ENCODE measurements at regions not wholly inside any gene's neighbourhood (a gene's known extent, or its start where the extent isn't known, plus 50 kb on each side); places are given as distances from the start of the nearest gene placed in this dataset.

DNA sequence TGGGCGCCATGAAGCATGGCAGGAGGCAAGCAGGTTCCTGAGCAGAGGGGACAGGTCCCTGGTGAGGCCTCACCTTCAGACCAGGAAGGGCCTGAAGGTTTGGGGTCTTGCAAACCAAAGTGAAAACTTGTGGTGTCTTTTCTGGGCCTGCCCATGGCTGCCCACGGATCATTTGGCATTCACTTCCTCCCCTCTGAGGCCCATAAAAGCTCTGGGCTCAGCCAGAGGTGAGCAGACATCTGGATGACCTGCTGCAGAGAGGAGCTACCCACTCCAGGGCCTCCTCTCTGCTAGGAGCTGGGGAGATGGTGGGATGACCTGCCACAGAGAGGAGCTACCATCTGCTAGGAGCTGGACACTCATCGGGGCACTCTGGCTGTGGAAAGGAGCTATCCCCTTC, 112.9 kb upstream of the TMEM18 start:
- no peak overlapping the region for H3K4me3 ChIP-seq (ENCODE audit: low read depth, low read length)
- TF ChIP-seq, protein P1, sequence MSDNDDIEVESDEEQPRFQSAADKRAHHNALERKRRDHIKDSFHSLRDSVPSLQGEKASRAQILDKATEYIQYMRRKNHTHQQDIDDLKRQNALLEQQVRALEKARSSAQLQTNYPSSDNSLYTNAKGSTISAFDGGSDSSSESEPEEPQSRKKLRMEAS (IDR thresholded peaks at IDR 0.05; ENCODE audit: low read depth, low read length): no peak
- TF ChIP-seq MYC (IDR thresholded peaks at IDR 0.05; ENCODE audit: low read depth, low read length) (no peak), POLR2A (IDR thresholded peaks at IDR 0.05; ENCODE audit: extremely low read depth, insufficient read length) (no peak)
- TF ChIP-seq, protein P2, sequence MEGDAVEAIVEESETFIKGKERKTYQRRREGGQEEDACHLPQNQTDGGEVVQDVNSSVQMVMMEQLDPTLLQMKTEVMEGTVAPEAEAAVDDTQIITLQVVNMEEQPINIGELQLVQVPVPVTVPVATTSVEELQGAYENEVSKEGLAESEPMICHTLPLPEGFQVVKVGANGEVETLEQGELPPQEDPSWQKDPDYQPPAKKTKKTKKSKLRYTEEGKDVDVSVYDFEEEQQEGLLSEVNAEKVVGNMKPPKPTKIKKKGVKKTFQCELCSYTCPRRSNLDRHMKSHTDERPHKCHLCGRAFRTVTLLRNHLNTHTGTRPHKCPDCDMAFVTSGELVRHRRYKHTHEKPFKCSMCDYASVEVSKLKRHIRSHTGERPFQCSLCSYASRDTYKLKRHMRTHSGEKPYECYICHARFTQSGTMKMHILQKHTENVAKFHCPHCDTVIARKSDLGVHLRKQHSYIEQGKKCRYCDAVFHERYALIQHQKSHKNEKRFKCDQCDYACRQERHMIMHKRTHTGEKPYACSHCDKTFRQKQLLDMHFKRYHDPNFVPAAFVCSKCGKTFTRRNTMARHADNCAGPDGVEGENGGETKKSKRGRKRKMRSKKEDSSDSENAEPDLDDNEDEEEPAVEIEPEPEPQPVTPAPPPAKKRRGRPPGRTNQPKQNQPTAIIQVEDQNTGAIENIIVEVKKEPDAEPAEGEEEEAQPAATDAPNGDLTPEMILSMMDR (IDR thresholded peaks at IDR 0.05; ENCODE audit: low read depth, low read length): no peak
- no peak for DNase-seq (ENCODE audit: low read depth)

DNA sequence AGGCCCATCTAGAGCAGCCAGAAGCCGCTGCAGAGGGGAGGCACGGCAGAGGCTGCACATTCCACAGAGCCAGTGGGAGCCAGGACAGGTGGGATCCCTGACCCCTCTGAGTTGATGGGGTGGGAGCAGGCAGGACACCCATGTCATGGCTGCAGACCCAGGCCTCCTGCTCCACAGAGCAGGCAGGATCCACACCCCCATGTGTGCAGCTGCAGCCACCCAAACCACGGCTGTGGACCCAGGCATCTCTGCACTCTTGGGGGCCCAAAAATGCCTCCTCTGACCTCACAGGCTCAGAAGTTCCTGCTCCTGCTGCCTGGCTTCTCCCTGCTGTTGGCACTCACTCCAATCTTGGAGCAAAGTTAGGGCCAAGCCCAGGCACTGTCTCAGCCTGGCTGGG, 112.3 kb upstream of the TMEM18 start:
- no peak for TF ChIP-seq POLR2A (IDR thresholded peaks at IDR 0.05; ENCODE audit: extremely low read depth, insufficient read length)
- TF ChIP-seq, protein P2 (IDR thresholded peaks at IDR 0.05; ENCODE audit: low read depth, low read length): no peak
- TF ChIP-seq, protein P1 (IDR thresholded peaks at IDR 0.05; ENCODE audit: low read depth, low read length): no peak
- TF ChIP-seq MYC (IDR thresholded peaks at IDR 0.05; ENCODE audit: low read depth, low read length): no peak
- no peak for DNase-seq (ENCODE audit: low read depth)
- no peak overlapping the region for H3K4me3 ChIP-seq (ENCODE audit: low read depth, low read length)

DNA sequence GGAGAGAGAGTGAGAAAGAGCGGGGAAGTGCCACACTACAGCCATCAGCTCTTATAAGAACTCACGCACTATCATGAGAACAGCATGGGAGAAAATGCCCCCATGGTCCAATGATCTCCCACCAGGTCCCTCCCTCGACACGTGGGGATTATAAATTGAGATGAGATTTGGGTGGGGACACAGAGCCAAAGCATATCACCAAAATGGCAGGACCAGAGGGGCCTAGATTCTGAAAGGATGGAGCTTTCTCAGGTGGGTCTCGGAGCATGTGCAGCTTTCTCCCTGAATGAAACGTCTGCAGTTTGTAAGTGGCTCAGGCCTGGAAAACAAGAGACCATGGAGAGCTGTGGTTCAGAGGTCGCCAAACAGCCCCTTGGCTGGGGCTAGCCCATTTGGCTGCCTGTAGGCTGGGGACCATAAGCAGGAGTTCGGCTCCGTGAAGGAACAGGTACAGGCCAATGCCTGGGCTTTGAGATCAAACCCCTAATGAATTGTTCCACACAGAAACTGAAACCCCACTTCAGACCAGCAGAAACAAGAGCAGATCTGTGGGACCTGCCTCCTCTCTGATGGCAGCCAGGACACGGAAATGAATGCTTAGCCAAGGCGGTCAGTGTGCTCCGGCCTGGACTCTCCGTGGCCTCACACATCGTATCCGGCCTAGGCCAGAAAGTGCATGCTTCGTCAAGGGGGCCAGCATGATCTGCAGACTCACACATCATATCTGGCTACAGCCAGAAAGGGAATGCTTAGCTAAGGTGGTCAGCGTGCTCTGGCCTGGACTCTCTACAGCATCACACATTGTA, 111.2 kb upstream of the TMEM18 start:
- TF ChIP-seq, protein P1 (IDR thresholded peaks at IDR 0.05; ENCODE audit: low read depth, low read length): no peak
- TF ChIP-seq MYC (IDR thresholded peaks at IDR 0.05; ENCODE audit: low read depth, low read length) (no peak), POLR2A (IDR thresholded peaks at IDR 0.05; ENCODE audit: extremely low read depth, insufficient read length) (no peak)
- TF ChIP-seq, protein P2 (IDR thresholded peaks at IDR 0.05; ENCODE audit: low read depth, low read length): no peak
- H3K4me3 ChIP-seq (ENCODE audit: low read depth, low read length): no peak overlapping the region
- no peak for DNase-seq (ENCODE audit: low read depth)

DNA sequence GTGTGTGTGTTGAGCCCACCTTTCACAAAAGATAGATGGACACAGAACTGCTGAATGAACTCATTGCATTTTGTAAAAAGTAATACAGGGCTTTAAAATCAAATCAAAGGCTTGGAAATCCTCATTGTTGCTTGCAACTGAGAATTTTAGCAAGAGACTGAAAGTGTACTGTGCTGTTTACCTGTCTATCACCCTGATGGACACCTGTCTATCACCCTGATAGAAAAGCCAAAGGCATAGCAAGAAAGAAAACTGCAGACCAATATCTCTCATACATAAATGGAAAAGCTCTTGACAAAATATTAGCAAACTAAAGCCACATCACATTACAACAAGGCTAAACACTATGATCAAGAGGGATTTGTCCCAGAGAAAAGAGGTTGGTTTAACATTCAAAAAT, 107.5 kb upstream of the TMEM18 start:
- no peak overlapping the region for H3K4me3 ChIP-seq (ENCODE audit: low read depth, low read length)
- no peak for TF ChIP-seq MYC (IDR thresholded peaks at IDR 0.05; ENCODE audit: low read depth, low read length)
- DNase-seq (ENCODE audit: low read depth): no peak

DNA sequence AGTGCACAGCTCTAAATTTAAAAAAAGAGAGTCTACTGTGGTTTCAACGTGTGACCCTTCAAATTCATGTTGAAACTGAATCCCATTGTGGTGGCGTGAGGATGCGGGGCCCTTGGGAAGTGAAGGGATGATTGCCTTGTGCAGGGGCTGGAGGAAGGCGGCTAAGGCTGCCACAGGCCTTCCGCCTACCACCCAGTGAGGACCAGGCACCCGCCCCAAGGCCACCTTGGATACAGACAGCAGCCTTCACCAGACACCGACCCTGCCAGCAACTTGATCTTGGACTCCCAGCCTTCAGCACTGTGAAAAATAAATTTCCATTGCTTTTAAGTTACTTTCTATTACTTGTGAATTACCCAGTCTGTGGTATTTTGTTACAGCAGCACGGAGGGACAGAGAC, 103.4 kb upstream of the TMEM18 start:
- DNase-seq (ENCODE audit: low read depth): no peak
- TF ChIP-seq, protein P2 (IDR thresholded peaks at IDR 0.05; ENCODE audit: low read depth, low read length): no peak
- no peak for TF ChIP-seq POLR2A (IDR thresholded peaks at IDR 0.05; ENCODE audit: extremely low read depth, insufficient read length)
- TF ChIP-seq, protein P1 (IDR thresholded peaks at IDR 0.05; ENCODE audit: low read depth, low read length): no peak
- no peak for TF ChIP-seq MYC (IDR thresholded peaks at IDR 0.05; ENCODE audit: low read depth, low read length)
- no peak overlapping the region for H3K4me3 ChIP-seq (ENCODE audit: low read depth, low read length)

DNA sequence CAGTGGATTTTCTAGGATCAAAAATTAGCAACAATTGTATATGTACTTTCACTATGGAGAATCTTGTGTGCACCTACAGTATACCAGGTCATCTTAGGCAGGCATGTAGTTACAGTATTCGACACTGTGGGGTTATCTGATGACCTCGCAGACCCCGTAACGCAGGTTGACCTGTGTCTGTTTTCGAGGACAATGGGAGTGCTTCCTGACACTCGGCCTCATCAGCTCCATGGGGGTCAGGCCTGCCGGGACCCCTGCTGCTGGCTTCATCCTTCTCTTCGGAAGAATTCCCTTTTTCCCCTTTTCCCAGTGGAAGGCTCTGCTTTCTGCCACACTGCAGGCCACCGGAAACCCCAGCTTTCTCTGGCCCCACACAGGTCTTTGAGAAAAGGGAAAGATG, 102.8 kb upstream of the TMEM18 start:
- no peak for TF ChIP-seq POLR2A (IDR thresholded peaks at IDR 0.05; ENCODE audit: extremely low read depth, insufficient read length)
- TF ChIP-seq, protein P1 (IDR thresholded peaks at IDR 0.05; ENCODE audit: low read depth, low read length): no peak
- TF ChIP-seq MYC (IDR thresholded peaks at IDR 0.05; ENCODE audit: low read depth, low read length): no peak
- TF ChIP-seq, protein P2 (IDR thresholded peaks at IDR 0.05; ENCODE audit: low read depth, low read length): no peak
- DNase-seq (ENCODE audit: low read depth): no peak
- no peak overlapping the region for H3K4me3 ChIP-seq (ENCODE audit: low read depth, low read length)

Data from NB4 (cell line).